HepG2 (cell line): ENCODE measurements at regions not wholly inside any gene's neighbourhood (a gene's known extent, or its start where the extent isn't known, plus 50 kb on each side); places are given as distances from the start of the nearest gene placed in this dataset.

Experiments used
- ATAC-seq: fragments of 200-7000 bp; cut with Tn5 transposase; 3 replicates; pipeline ENCODE4 v1.9.1; 2020; ENCODE audit warnings: mild to moderate bottlenecking, moderate library complexity
- BruUV-seq: library from RNA; stranded (reverse); fragments of 400-500 nt; replicated peaks from 2 replicates; lab custom pipeline; 2021; lab: Mats Ljungman, UMichigan
- CTCF ChIA-PET: fragments of 300-600 bp; formaldehyde crosslinking; extraction: SDS; loops from one replicate; lab custom pipeline; 2021; ENCODE audit warnings: low total read pairs, inconsistent platforms, low intra/inter-chr PET ratio; lab: Yijun Ruan, JAX
- POLR2A ChIA-PET: fragments of 350-600 bp; sonication (Branson Sonifier 250); formaldehyde crosslinking; loops from one replicate; lab custom pipeline; 2020; ENCODE audit warnings: antibody characterized with exemption, inconsistent platforms; lab: Yijun Ruan, JAX
- DNase-seq: peaks from one replicate; pipeline ENCODE4 v3.0.0-alpha.2; 2015; ENCODE audit warnings: low spot score
- FAIRE-seq: peaks from 3 replicates; lab custom pipeline; 2011; peaks lifted over from hg19 to GRCh38; lab: Jason Lieb, UNC
- H2AFZ ChIP-seq: one replicate; pipeline ENCODE4 v1.6.1; 2011; ENCODE audit warnings: low read length, inconsistent platforms
- H3K27ac ChIP-seq: fragments of 300-600 bp; 3 replicates; pipeline ENCODE4 v1.8.0; 2011; ENCODE audit warnings: mixed run types, mild to moderate bottlenecking, mixed read lengths, low read length, inconsistent platforms; ENCODE audit not compliant: insufficient read depth; ENCODE audit errors: extremely low read length
- H3K27me3 ChIP-seq, 2 experiments: fragments of 200-600 bp in 1 of 2; 2 replicates in 1 of 2; 3 replicates in 1 of 2; pipeline versions ENCODE4 v1.6.0 to v1.8.0; 2011; ENCODE audit warnings: low read length in 2 of 2, mild to moderate bottlenecking in 2 of 2, moderate library complexity in 2 of 2, inconsistent platforms in 1 of 2; ENCODE audit not compliant: insufficient read depth in 2 of 2, control insufficient read depth in 1 of 2
- H3K36me3 ChIP-seq, 2 experiments: fragments of 200-600 bp in 1 of 2; replicated peaks in 1 of 2; 2 replicates in 1 of 2; 3 replicates in 1 of 2; pipeline versions ENCODE4 v1.5.1 to v1.8.0; 2011; ENCODE audit warnings: low read length in 2 of 2, inconsistent platforms in 1 of 2; ENCODE audit not compliant: insufficient read depth in 2 of 2, control insufficient read depth in 1 of 2
- H3K4me1 ChIP-seq: 2 replicates; pipeline ENCODE4 v1.5.1; 2012; ENCODE audit warnings: low read length, inconsistent platforms; ENCODE audit not compliant: insufficient read depth
- H3K4me2 ChIP-seq: 2 replicates; pipeline ENCODE4 v1.6.0; 2011; ENCODE audit warnings: low read depth, low read length, inconsistent platforms
- H3K4me3 ChIP-seq, 3 experiments: fragments of 200-600 bp in 1 of 3; sonication (generic), shearing (Covaris generic) in 1 of 3; replicated peaks in 1 of 3; 2 replicates each; pipeline ENCODE4 v1.5.1; 2011 to 2016; ENCODE audit warnings: low read length in 3 of 3, inconsistent platforms in 2 of 3, low read depth in 2 of 3, mild to moderate bottlenecking in 2 of 3, control low read depth in 1 of 3, mixed read lengths in 1 of 3; ENCODE audit not compliant: insufficient read depth in 1 of 3
- H3K79me2 ChIP-seq: one replicate; pipeline ENCODE4 v1.6.1; 2011; ENCODE audit warnings: low read length, inconsistent platforms; ENCODE audit not compliant: insufficient read depth
- H3K9ac ChIP-seq: 2 replicates; pipeline ENCODE4 v1.6.0; 2011; ENCODE audit warnings: mild to moderate bottlenecking, low read depth, low read length, inconsistent platforms; ENCODE audit not compliant: insufficient read depth
- H3K9me3 ChIP-seq: 2 replicates; pipeline ENCODE4 v1.5.1; 2012; ENCODE audit warnings: mild to moderate bottlenecking, low read length
- H4K20me1 ChIP-seq: 2 replicates; pipeline ENCODE4 v1.6.0; 2011; ENCODE audit warnings: inconsistent platforms, mild to moderate bottlenecking, low read length, moderate library complexity; ENCODE audit not compliant: insufficient read depth
- DMAP1 ChIP-seq: IDR thresholded peaks from 2 replicates; pipeline ENCODE4 v1.6.1; 2016
- MED13 ChIP-seq: sonication (generic); formaldehyde crosslinking; IDR thresholded peaks from 2 replicates; pipeline ENCODE4 v1.5.0; 2020; ENCODE audit warnings: missing genetic modification reagents
- SETDB1 ChIP-seq: sonication (generic); formaldehyde crosslinking; IDR thresholded peaks from 2 replicates; pipeline ENCODE4 v1.5.1; 2020; ENCODE audit warnings: missing genetic modification reagents, mild to moderate bottlenecking, borderline replicate concordance
- ZNF383 ChIP-seq: sonication (generic); formaldehyde crosslinking; IDR thresholded peaks from 2 replicates; pipeline ENCODE4 v1.4.0; 2020; ENCODE audit warnings: missing genetic modification reagents, mild to moderate bottlenecking, borderline replicate concordance
- ZNF430 ChIP-seq: sonication (generic); formaldehyde crosslinking; IDR thresholded peaks from 2 replicates; pipeline ENCODE4 v1.9.0; 2021; ENCODE audit warnings: mild to moderate bottlenecking, missing genetic modification reagents
- ZNF546 ChIP-seq: sonication (generic); formaldehyde crosslinking; conservative IDR thresholded peaks from 2 replicates; pipeline ENCODE4 v1.8.1; 2023; ENCODE audit warnings: mild to moderate bottlenecking, missing genetic modification reagents
- ZNF768 ChIP-seq: sonication (generic); formaldehyde crosslinking; IDR thresholded peaks from 2 replicates; pipeline ENCODE4 v1.4.0; 2020; ENCODE audit warnings: missing genetic modification reagents
- WGBS: methylation state at CpG from one replicate; pipeline ENCODE4 v1.1.6; 2017; ENCODE audit warnings: low lambda C conversion rate; 5-methylcytosine and 5-hydroxymethylcytosine counted together
- in situ Hi-C: cut with HindIII; loops from 2 replicates; pipeline ENCODE4 v1.10.0; 2017; ENCODE audit warnings: low pct_unique_long_range_greater_than_20kb; ENCODE audit not compliant: extremely low pct_ligation_motif_present
- intact Hi-C: fragments of 100-400 bp; cut with micrococcal nuclease; formaldehyde crosslinking; loops from one replicate; pipeline ENCODE4 v1.10.0; 2022; ENCODE audit not compliant: unreplicated experiment
- TF ChIP-seq, protein P1 (sequence below): IDR thresholded peaks from 2 replicates; pipeline ENCODE4 v1.6.1; 2018; ENCODE audit warnings: missing genetic modification reagents, mild to moderate bottlenecking, missing compliant biosample characterization
- TF ChIP-seq, protein P2 (sequence below): sonication (generic); formaldehyde crosslinking; IDR thresholded peaks from 2 replicates; pipeline ENCODE4 v1.5.0; 2020; ENCODE audit warnings: missing genetic modification reagents
- TF ChIP-seq, protein P3 (sequence below): sonication (generic); formaldehyde crosslinking; IDR thresholded peaks from 2 replicates; pipeline ENCODE4 v1.4.0; 2020; ENCODE audit warnings: missing genetic modification reagents; ENCODE audit errors: not compliant biosample characterization

DNA sequence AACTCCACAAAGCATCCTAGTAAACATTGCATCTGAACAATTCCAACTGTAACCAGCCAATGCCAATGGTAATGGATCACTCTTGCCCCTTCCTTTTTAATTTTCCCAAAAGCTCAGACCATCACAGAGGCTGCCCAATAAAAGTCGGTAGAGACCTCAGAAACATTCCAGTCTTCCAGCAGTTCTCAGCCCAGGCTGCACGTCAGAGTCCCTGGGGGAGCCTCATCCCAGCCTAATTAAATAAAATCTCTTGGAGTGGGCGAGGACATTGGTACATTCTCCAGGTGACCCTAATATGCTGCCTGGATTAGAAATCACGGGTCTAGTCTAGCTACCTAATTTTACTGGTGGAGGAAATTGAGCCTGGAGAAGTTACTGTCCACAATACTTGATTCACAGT lies 117.1 kb upstream of the MYOCD start:
- no TSS peak for BruUV-seq
- no peak overlapping the region for H2AFZ ChIP-seq
- H3K9me3 ChIP-seq = no peaks in the 10 kb centered on the region
- CTCF ChIA-PET = no interaction called here
- no peak overlapping the region for H3K27ac ChIP-seq
- POLR2A ChIA-PET = no interaction called here
- H3K9ac ChIP-seq = no peak overlapping the region
- H4K20me1 ChIP-seq = 0 out of 2 replicates have a peak, but pooled peaks cover 3% of the 10 kb centered on the region
- H3K79me2 ChIP-seq = no peaks in the 10 kb centered on the region
- WGBS = 0% methylated on average over 2 of the region's 4 CpGs
- in situ Hi-C loops (no loop called here), intact Hi-C loops (no loop called here)
- TF ChIP-seq ZNF768 (CRISPR knock-in tag) (no peak), MED13 (CRISPR knock-in tag) (no peak)
- TF ChIP-seq, protein P1, sequence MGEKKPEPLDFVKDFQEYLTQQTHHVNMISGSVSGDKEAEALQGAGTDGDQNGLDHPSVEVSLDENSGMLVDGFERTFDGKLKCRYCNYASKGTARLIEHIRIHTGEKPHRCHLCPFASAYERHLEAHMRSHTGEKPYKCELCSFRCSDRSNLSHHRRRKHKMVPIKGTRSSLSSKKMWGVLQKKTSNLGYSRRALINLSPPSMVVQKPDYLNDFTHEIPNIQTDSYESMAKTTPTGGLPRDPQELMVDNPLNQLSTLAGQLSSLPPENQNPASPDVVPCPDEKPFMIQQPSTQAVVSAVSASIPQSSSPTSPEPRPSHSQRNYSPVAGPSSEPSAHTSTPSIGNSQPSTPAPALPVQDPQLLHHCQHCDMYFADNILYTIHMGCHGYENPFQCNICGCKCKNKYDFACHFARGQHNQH = no peak
- no peak overlapping the region for H3K4me3 ChIP-seq
- ATAC-seq (no peak), FAIRE-seq (no peak), DNase-seq (no peak)
- H3K4me1 ChIP-seq = no peaks in the 10 kb centered on the region
- H3K36me3 ChIP-seq = no peaks in the 10 kb centered on the region
- H3K4me2 ChIP-seq = no peak overlapping the region
- H3K27me3 ChIP-seq = 0 out of 5 replicates have a peak, but pooled peaks cover 0 to 6% of the 10 kb centered on the region in 2 experiments

DNA sequence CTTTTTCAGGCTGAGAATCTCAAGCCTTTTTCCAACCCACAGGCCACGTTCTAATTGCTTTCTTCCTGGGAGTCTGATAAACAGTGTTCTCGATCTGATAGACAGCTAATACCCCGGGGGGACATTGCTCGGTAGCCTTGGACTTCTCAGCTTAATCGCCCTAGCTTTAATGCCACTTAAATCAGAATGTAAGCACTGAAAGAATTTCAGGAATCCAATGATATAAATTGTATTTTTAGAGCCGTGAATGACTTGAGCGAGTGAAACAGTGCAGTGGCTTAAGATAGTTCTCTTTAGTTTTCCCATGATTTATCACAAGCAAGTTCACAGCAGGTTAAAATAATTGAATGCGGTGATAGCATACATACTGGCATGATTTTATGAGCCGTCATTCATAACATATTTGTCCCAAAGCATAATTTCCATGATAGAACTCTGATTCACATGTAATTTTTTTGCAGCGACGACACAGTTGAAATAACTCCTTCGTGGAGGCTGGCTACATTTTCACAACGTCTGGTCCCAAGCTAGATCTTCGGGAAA lies 116.1 kb upstream of the MYOCD start:
- ATAC-seq (no peak), FAIRE-seq (no peak)

More for the DNA sequence above, 116.1 kb upstream of the MYOCD start:
- Histone ChIP-seq H3K27me3 (0 out of 5 replicates have a peak, but pooled peaks cover 0 to 6% of the 10 kb centered on the region in 2 experiments), H2AFZ (no peak overlapping the region), H3K4me1 (no peaks in the 10 kb centered on the region), H3K9me3 (no peaks in the 10 kb centered on the region), H3K4me3 (no peak overlapping the region), H3K27ac (no peak overlapping the region), H3K4me2 (no peak overlapping the region), H3K36me3 (no peaks in the 10 kb centered on the region), H4K20me1 (0 out of 2 replicates have a peak, but pooled peaks cover 3% of the 10 kb centered on the region), H3K79me2 (no peaks in the 10 kb centered on the region), H3K9ac (no peak overlapping the region)
- TF ChIP-seq, protein P2, sequence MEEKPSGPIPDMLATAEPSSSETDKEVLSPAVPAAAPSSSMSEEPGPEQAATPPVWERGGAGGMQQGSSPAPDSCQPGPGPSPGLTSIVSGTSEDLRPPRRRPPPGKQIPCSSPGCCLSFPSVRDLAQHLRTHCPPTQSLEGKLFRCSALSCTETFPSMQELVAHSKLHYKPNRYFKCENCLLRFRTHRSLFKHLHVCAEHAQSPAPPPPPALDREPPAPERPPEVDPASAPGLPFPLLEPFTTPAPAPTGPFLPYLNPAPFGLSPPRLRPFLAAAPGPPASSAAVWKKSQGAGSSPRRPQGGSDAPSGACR (CRISPR knock-in tag) = no peak
- TF ChIP-seq DMAP1 (CRISPR knock-in tag) = no peak
- TF ChIP-seq ZNF383 (CRISPR knock-in tag) = no peak
- TF ChIP-seq, protein P3, sequence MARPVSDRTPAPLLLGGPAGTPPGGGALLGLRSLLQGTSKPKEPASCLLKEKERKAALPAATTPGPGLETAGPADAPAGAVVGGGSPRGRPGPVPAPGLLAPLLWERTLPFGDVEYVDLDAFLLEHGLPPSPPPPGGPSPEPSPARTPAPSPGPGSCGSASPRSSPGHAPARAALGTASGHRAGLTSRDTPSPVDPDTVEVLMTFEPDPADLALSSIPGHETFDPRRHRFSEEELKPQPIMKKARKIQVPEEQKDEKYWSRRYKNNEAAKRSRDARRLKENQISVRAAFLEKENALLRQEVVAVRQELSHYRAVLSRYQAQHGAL = no peak
- TF ChIP-seq ZNF430 (CRISPR knock-in tag) = no peak
- no peak for TF ChIP-seq ZNF546 (CRISPR knock-in tag)
- TF ChIP-seq SETDB1 (CRISPR knock-in tag) = no peak
- no TSS peak for BruUV-seq
- ChIA-PET POLR2A (no interaction called here), CTCF (no interaction called here)
- DNase-seq = no peak
- in situ Hi-C loops (no loop called here), intact Hi-C loops (no loop called here)
- 15% methylated on average over 14 of the region's 14 CpGs for WGBS
